GM12875 (cell line): ENCODE measurements at regions not wholly inside any gene's neighbourhood (a gene's known extent, or its start where the extent isn't known, plus 50 kb on each side); places are given as distances from the start of the nearest gene placed in this dataset.

Experiments
- H3K4me3 ChIP-seq: one replicate; pipeline ENCODE4 v1.5.1; 2011; ENCODE audit warnings: low read depth, low read length, control low read depth
- TF ChIP-seq, protein P1 (sequence below): IDR thresholded peaks from 2 replicates; pipeline ENCODE4 v1.5.1; 2011; ENCODE audit warnings: low read depth, mild to moderate bottlenecking, control low read depth, inconsistent platforms, low read length, moderate library complexity, borderline replicate concordance; ENCODE audit not compliant: insufficient read depth

DNA sequence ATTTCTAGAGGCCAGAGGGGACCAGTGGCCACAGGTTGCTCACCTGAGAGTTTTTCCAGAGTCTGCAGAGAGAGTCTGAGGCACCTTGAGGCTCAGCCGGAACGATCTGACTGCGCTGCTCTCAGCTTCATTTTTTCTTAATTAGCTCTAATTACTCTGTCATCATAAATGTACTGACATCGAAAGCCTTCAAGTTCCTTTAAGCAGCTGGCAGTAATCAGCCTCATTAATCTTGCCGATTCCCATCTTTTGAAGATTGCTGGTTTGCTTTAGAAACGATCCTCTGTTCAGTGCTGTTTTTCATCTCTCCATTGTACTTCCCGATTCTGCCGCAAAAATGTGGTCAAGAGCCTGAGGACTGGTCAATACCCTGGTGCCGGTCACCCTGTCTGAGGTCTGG lies 454.7 kb downstream of the TYW1 start:
- TF ChIP-seq, protein P1, sequence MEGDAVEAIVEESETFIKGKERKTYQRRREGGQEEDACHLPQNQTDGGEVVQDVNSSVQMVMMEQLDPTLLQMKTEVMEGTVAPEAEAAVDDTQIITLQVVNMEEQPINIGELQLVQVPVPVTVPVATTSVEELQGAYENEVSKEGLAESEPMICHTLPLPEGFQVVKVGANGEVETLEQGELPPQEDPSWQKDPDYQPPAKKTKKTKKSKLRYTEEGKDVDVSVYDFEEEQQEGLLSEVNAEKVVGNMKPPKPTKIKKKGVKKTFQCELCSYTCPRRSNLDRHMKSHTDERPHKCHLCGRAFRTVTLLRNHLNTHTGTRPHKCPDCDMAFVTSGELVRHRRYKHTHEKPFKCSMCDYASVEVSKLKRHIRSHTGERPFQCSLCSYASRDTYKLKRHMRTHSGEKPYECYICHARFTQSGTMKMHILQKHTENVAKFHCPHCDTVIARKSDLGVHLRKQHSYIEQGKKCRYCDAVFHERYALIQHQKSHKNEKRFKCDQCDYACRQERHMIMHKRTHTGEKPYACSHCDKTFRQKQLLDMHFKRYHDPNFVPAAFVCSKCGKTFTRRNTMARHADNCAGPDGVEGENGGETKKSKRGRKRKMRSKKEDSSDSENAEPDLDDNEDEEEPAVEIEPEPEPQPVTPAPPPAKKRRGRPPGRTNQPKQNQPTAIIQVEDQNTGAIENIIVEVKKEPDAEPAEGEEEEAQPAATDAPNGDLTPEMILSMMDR: no peak
- H3K4me3 ChIP-seq: no peak overlapping the region

DNA sequence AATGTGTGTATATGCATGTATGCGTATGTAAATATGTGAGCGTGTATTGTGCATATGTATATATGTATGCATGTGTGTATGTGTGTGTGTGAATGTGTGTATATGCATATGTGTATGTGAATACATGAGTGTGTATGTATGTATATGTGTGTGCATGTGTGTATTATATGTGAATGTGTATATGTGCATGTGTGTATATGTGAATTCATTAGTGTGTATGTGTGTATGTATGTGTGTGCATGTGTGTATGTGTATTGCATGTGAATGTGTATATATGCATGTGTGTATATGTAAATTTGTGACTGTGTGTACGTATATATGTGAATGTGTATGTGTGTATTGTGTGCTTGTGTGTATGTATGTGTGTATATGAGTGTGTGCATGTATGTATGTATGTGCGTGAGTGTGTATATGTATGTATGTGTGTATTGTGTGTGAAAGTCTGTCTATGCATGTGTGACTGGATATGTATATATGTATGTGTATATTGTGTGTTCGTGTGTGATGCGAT lies 455.9 kb downstream of the TYW1 start:
- H3K4me3 ChIP-seq: no peak overlapping the region
- TF ChIP-seq, protein P1: no peak

DNA sequence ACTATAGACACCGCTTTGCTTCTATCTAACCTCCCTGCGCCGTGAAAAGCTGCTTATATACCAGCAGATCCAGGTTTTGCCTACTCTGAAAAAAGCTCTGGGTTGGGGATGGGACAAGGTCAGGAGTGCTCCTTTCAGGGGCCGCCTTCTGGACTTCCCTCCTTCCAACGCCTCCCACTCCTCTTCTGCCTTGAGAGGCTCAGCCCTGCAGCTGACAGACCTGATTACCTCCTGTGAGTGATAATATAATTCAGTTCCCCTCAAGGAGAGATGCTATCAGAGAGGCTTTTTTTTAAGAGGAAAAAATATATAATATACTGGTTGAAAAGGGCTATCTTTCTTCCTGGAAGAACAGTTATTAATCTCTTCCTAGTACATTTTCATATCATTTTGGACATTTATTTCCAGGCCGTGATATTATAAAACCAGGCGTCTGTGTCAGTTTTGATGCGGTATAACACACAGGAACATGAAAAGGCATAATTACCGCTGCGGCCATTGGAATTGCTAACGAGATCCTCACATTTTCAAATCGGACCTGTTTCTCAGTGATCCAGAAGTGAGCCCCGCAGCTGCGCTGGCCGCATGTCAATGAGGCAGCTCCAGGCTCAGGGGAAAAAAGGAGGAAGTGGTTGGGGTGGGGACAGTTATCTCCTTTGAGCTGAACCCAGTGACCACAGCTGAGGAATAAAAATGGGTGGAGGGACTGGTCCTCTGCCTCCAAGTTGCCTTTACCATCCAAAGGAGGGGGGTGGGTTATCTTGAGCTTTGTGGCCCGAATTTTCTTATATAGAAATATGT lies 457.1 kb downstream of the TYW1 start:
- TF ChIP-seq, protein P1: no peak
- H3K4me3 ChIP-seq: no peak overlapping the region

DNA sequence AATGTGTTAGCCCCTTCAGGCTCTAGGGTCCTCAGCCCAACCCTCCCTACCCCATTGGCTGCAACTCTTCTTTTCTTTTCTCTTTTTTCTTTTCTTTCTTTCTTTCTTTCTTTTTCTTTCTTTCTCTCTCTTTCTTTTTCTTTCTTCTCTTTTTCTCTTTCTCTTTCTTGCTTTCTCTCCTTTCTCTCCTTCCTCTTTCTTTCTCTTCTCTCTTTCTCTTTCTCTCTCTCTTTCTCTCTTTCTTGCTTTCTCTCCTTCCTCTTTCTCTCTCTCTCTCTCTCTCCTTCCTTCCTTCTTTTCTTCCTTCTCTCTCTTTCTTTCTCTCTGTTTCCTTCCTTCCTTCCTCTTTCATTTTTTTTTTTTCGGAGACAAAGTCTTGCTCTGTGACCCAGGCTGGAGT lies 458.9 kb downstream of the TYW1 start:
- TF ChIP-seq, protein P1: no peak
- no peak overlapping the region for H3K4me3 ChIP-seq

DNA sequence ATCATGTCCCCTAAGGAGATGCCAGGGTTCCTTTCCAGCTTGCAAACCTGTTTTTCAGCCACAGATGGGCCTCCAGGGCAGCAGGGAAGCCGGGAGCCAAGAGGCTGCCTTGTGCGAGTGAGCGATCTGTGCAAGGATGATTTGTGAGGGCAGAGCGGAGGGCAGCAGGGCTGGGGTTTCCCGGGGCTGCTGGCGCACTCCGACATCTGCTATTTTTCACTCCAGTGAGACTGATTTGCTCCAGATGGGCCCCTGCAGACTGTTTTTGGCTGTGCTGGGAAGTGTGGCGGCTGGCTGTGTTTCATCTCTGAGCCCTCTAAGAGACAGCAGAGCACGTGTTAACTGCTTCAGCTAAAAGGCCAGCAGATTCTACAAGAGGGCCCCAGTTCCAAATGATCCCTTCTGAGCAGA lies 466.2 kb downstream of the TYW1 start:
- H3K4me3 ChIP-seq: no peak overlapping the region
- TF ChIP-seq, protein P1: no peak

DNA sequence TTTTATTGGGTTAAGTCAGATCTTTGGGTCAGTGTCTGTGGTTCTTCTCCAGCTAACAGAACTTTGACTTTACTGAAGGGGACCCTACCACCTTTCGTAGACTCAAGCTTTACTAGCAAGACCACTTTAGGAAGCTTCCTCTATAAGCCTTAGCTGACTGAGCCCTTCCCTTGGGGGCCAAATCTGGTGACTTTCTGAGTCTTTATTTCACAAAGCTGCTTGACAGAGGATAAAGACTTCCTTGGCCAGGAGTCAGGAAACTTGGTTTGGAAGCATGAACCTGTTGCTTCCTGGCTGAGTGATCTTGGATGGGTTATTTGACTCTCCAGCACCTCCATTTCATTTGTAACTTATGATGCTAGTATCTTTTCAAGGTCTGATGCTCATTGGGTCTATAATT lies 466.7 kb downstream of the TYW1 start:
- H3K4me3 ChIP-seq: no peak overlapping the region
- TF ChIP-seq, protein P1: no peak

DNA sequence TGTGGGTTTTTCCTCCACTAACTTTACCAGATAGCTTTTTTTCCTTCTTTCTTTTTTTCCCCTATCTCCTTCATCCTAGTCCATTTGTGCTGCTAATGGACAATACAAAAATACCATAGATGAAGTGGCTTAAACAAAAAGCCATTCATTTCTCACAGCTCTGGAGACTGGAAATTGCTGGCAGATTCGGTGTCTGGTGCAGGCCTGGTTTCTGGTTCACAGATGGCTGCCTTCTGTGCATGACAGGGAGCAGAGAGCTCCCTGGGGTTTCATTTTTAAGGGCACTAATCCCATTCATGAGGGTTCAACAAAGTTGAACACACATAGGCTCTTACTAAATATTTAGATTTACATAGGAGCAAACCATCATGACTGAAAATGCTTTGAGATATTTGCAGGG lies 467.4 kb downstream of the TYW1 start:
- no peak overlapping the region for H3K4me3 ChIP-seq
- TF ChIP-seq, protein P1: no peak
